HepG2 (cell line): ENCODE measurements at regions not wholly inside any gene's neighbourhood (a gene's known extent, or its start where the extent isn't known, plus 50 kb on each side); places are given as distances from the start of the nearest gene placed in this dataset.

Source experiments
- ATAC-seq: fragments of 200-7000 bp; cut with Tn5 transposase; 3 replicates; pipeline ENCODE4 v1.9.1; 2020; ENCODE audit warnings: mild to moderate bottlenecking, moderate library complexity
- BruUV-seq: library from RNA; stranded (reverse); fragments of 400-500 nt; replicated peaks from 2 replicates; lab custom pipeline; 2021; lab: Mats Ljungman, UMichigan
- CTCF ChIA-PET: fragments of 300-600 bp; formaldehyde crosslinking; extraction: SDS; loops from one replicate; lab custom pipeline; 2021; ENCODE audit warnings: low total read pairs, inconsistent platforms, low intra/inter-chr PET ratio; lab: Yijun Ruan, JAX
- POLR2A ChIA-PET: fragments of 350-600 bp; sonication (Branson Sonifier 250); formaldehyde crosslinking; loops from one replicate; lab custom pipeline; 2020; ENCODE audit warnings: antibody characterized with exemption, inconsistent platforms; lab: Yijun Ruan, JAX
- DNase-seq: peaks from one replicate; pipeline ENCODE4 v3.0.0-alpha.2; 2015; ENCODE audit warnings: low spot score
- FAIRE-seq: peaks from 3 replicates; lab custom pipeline; 2011; peaks lifted over from hg19 to GRCh38; lab: Jason Lieb, UNC
- H2AFZ ChIP-seq: one replicate; pipeline ENCODE4 v1.6.1; 2011; ENCODE audit warnings: low read length, inconsistent platforms
- H3K27ac ChIP-seq: fragments of 300-600 bp; 3 replicates; pipeline ENCODE4 v1.8.0; 2011; ENCODE audit warnings: mixed run types, mild to moderate bottlenecking, mixed read lengths, low read length, inconsistent platforms; ENCODE audit not compliant: insufficient read depth; ENCODE audit errors: extremely low read length
- H3K27me3 ChIP-seq, 2 experiments: fragments of 200-600 bp in 1 of 2; 2 replicates in 1 of 2; 3 replicates in 1 of 2; pipeline versions ENCODE4 v1.6.0 to v1.8.0; 2011; ENCODE audit warnings: low read length in 2 of 2, mild to moderate bottlenecking in 2 of 2, moderate library complexity in 2 of 2, inconsistent platforms in 1 of 2; ENCODE audit not compliant: insufficient read depth in 2 of 2, control insufficient read depth in 1 of 2
- H3K36me3 ChIP-seq, 2 experiments: fragments of 200-600 bp in 1 of 2; replicated peaks in 1 of 2; 2 replicates in 1 of 2; 3 replicates in 1 of 2; pipeline versions ENCODE4 v1.5.1 to v1.8.0; 2011; ENCODE audit warnings: low read length in 2 of 2, inconsistent platforms in 1 of 2; ENCODE audit not compliant: insufficient read depth in 2 of 2, control insufficient read depth in 1 of 2
- H3K4me1 ChIP-seq: 2 replicates; pipeline ENCODE4 v1.5.1; 2012; ENCODE audit warnings: low read length, inconsistent platforms; ENCODE audit not compliant: insufficient read depth
- H3K4me2 ChIP-seq: 2 replicates; pipeline ENCODE4 v1.6.0; 2011; ENCODE audit warnings: low read depth, low read length, inconsistent platforms
- H3K4me3 ChIP-seq, 3 experiments: fragments of 200-600 bp in 1 of 3; sonication (generic), shearing (Covaris generic) in 1 of 3; replicated peaks in 1 of 3; 2 replicates each; pipeline ENCODE4 v1.5.1; 2011 to 2016; ENCODE audit warnings: low read length in 3 of 3, inconsistent platforms in 2 of 3, low read depth in 2 of 3, mild to moderate bottlenecking in 2 of 3, control low read depth in 1 of 3, mixed read lengths in 1 of 3; ENCODE audit not compliant: insufficient read depth in 1 of 3
- H3K79me2 ChIP-seq: one replicate; pipeline ENCODE4 v1.6.1; 2011; ENCODE audit warnings: low read length, inconsistent platforms; ENCODE audit not compliant: insufficient read depth
- H3K9ac ChIP-seq: 2 replicates; pipeline ENCODE4 v1.6.0; 2011; ENCODE audit warnings: mild to moderate bottlenecking, low read depth, low read length, inconsistent platforms; ENCODE audit not compliant: insufficient read depth
- H3K9me3 ChIP-seq: 2 replicates; pipeline ENCODE4 v1.5.1; 2012; ENCODE audit warnings: mild to moderate bottlenecking, low read length
- H4K20me1 ChIP-seq: 2 replicates; pipeline ENCODE4 v1.6.0; 2011; ENCODE audit warnings: inconsistent platforms, mild to moderate bottlenecking, low read length, moderate library complexity; ENCODE audit not compliant: insufficient read depth
- BHLHE40 ChIP-seq: IDR thresholded peaks from 2 replicates; pipeline ENCODE4 v1.6.1; 2011; ENCODE audit warnings: low read length, improper control_type of control experiment
- CEBPZ ChIP-seq: IDR thresholded peaks from 2 replicates; pipeline ENCODE4 v1.6.1; 2012; ENCODE audit warnings: low read length, improper control_type of control experiment
- ELF3 ChIP-seq: IDR thresholded peaks from 2 replicates; pipeline ENCODE4 v1.6.1; 2016; ENCODE audit warnings: missing genetic modification reagents, missing compliant biosample characterization
- GATA4 ChIP-seq: sonication (generic); IDR thresholded peaks from 2 replicates; pipeline ENCODE4 v1.6.1; 2016; ENCODE audit warnings: antibody characterized with exemption, low read depth, borderline replicate concordance
- RBM22 ChIP-seq: fragments of 200-400 bp; formaldehyde crosslinking; optimal IDR thresholded peaks from 2 replicates; pipeline ENCODE3; 2017; ENCODE audit warnings: mild to moderate bottlenecking, low read length, moderate library complexity
- SP1 ChIP-seq, 2 experiments: fragments of 450-650 bp in 1 of 2; sonication (generic) in 1 of 2; formaldehyde crosslinking in 1 of 2; IDR thresholded peaks; 2 replicates each; pipeline versions ENCODE4 v1.4.0 to v1.6.1; 2016 to 2020; ENCODE audit warnings: missing genetic modification reagents in 1 of 2
- ZBTB39 ChIP-seq: sonication (generic); formaldehyde crosslinking; IDR thresholded peaks from 2 replicates; pipeline ENCODE4 v1.5.0; 2020; ENCODE audit warnings: missing genetic modification reagents
- ZFX ChIP-seq: sonication (generic); formaldehyde crosslinking; IDR thresholded peaks from 2 replicates; pipeline ENCODE4 v1.4.0; 2020; ENCODE audit warnings: mild to moderate bottlenecking, low read depth, missing genetic modification reagents, moderate library complexity
- ZNF589 ChIP-seq: sonication (generic); formaldehyde crosslinking; conservative IDR thresholded peaks from 2 replicates; pipeline ENCODE4 v1.8.0; 2022; ENCODE audit warnings: mild to moderate bottlenecking, moderate library complexity, missing genetic modification reagents
- ZNF850 ChIP-seq: sonication (generic); formaldehyde crosslinking; conservative IDR thresholded peaks from 2 replicates; pipeline ENCODE4 v1.9.0; 2021; ENCODE audit warnings: mild to moderate bottlenecking, missing genetic modification reagents
- WGBS: methylation state at CpG from one replicate; pipeline ENCODE4 v1.1.6; 2017; ENCODE audit warnings: low lambda C conversion rate; 5-methylcytosine and 5-hydroxymethylcytosine counted together
- in situ Hi-C: cut with HindIII; loops from 2 replicates; pipeline ENCODE4 v1.10.0; 2017; ENCODE audit warnings: low pct_unique_long_range_greater_than_20kb; ENCODE audit not compliant: extremely low pct_ligation_motif_present
- intact Hi-C: fragments of 100-400 bp; cut with micrococcal nuclease; formaldehyde crosslinking; loops from one replicate; pipeline ENCODE4 v1.10.0; 2022; ENCODE audit not compliant: unreplicated experiment

- intact Hi-C loops: loop anchor here (5.0 kb wide), 1 partner anchor 182 kb away; no protein-coding TSS in a partner anchor
- ATAC-seq: no peak
- 14% methylated on average over 1 of the region's 1 CpG for WGBS
These were observed 131.6 kb upstream of the SCN7A start for GRCh38 chr2:166625670-166626069.

More at GRCh38 chr2:166625670-166626069, 131.6 kb upstream of the SCN7A start:
- DNase-seq: no peak
- H3K9ac ChIP-seq: no peak overlapping the region
- no TSS peak for BruUV-seq
- ChIA-PET POLR2A (no interaction called here), CTCF (no interaction called here)
- no peak overlapping the region for H3K27ac ChIP-seq
- in situ Hi-C loops: no loop called here
- H3K4me1 ChIP-seq: no peaks in the 10 kb centered on the region
- no peak overlapping the region for H2AFZ ChIP-seq
- no peaks in the 10 kb centered on the region for H3K79me2 ChIP-seq
- FAIRE-seq: no peak
- no peak overlapping the region for H3K4me3 ChIP-seq
- H4K20me1 ChIP-seq: no peaks in the 10 kb centered on the region
- H3K27me3 ChIP-seq: no peaks in the 10 kb centered on the region
- no peaks in the 10 kb centered on the region for H3K9me3 ChIP-seq
- TF ChIP-seq SP1 (IDR thresholded peaks at IDR 0.05): no peak
- no peak for TF ChIP-seq SP1 (CRISPR knock-in tag; IDR thresholded peaks at IDR 0.05)
- TF ChIP-seq ELF3 (CRISPR knock-in tag): no peak
- TF ChIP-seq ZNF850 (CRISPR knock-in tag): no peak
- TF ChIP-seq ZFX (CRISPR knock-in tag): no peak
- no peak for TF ChIP-seq BHLHE40
- TF ChIP-seq GATA4: no peak
- no peak for TF ChIP-seq CEBPZ
- no peak for TF ChIP-seq ZBTB39 (CRISPR knock-in tag)
- no peak for TF ChIP-seq ZNF589 (CRISPR knock-in tag)
- no peak for TF ChIP-seq RBM22
- H3K4me2 ChIP-seq: no peak overlapping the region
- H3K36me3 ChIP-seq: no peaks in the 10 kb centered on the region
